ENCODE measurements at regions not wholly inside any gene's neighbourhood (a gene's known extent, or its start where the extent isn't known, plus 50 kb on each side); places are given as distances from the start of the nearest gene placed in this dataset.
"Not testable (repeated sequence)": the region's sequence is repeated elsewhere in the genome, so short reads cannot be mapped to it uniquely, and the experiment has no call there.

DNA sequence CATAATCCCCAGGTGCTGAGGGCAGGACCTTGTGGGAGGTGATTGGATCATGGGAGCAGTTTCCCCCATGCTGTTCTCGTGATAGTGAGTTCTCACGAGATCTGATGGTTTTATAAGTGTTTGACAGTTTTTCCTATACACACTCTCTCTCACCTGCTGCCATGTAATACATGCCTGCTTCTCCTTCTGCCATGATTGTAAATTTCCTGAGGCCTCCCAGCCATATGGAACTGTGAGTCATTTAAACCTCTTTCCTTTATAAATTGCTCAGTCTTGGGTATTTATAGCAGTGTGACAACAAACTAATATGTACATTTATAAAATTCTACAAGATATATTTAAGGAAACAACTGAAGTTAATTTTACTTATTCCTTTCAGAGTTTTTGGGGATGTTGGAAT is 170.8 kb upstream of the BET1 start:
- no peak for DNase-seq (ENCODE audit: low spot score)

DNA sequence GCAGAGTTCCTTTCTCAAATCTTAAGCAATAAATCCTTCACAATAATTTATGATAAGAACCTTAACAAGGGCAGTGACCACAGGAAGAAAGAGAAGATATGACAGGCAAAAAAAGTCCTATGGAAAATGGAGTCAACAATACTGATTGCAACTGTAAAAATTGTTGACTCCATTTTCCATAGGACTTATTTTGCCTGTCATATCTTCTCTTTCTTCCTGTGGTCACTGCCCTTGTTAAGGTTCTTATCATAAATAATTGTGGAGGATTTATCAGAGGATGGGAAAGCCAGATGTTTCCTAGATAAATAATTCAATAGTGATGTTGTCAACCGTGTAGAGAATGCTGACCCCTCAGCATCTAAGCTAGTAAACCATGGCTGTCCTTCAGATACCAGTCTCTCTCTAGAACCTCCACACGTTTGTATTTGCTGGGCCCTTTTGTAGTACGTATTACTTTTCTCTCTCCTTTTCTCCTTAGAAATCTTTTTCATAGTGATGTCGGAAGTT is 172.6 kb upstream of the BET1 start:
- DNase-seq (ENCODE audit: low spot score): no peak

DNA sequence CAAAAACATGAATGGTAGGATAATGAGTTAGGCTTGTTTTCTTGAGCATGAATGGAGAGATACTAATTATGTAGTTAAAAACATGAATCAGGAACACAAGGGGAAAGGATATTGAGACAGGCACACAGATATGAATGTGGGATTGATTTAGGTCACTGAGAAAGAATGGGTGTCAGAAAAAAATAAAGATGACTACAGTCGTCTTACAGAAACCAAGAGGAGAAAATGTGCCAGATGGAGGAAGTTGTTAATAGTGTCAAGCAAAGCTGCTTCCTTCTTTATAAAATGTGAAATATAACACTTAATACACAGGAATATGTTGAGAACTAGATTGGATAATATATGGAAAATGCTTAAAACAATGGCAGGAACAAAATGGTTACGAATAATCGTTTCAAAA is 173.3 kb upstream of the BET1 start:
- no peak for DNase-seq (ENCODE audit: low spot score)

DNA sequence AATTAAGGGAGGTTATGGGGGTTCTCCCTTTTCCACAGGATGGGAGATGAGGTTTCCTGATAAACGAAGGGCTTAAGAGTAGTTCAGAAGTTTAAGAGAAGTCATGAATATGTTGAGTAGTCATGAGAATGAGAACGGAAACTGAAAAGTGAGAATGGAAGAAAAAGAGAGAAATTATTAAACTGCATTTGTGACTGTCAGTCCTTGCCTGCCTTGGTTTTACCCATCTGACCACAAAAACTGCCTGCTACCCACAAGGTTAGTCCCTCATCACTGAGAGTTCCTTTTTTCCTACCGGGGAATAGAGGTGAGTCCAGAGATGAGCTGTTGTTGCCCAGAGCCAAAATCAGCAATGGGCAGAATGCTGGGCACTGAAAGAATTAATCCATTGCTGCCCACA is 174.1 kb upstream of the BET1 start:
- DNase-seq (ENCODE audit: low spot score): no peak

DNA sequence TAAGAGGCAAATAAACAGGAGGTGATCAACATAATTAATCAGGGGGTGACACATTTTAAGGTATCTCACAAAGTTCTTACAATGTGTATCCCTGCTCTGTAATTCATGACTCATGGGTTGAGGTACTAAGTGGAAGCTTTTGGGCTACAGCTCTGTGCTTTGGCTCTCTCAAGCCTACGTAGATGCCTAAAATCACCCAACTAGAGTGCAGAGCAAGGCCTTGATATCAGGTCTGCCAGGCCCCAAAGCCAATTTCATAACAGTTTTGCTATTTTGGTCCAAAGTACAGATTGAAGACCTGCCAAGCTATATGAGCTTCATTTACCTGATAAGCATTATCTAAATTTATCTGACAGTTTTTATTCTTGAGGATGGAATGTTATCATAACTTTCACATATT is 175.3 kb upstream of the BET1 start:
- DNase-seq (ENCODE audit: low spot score): no peak

DNA sequence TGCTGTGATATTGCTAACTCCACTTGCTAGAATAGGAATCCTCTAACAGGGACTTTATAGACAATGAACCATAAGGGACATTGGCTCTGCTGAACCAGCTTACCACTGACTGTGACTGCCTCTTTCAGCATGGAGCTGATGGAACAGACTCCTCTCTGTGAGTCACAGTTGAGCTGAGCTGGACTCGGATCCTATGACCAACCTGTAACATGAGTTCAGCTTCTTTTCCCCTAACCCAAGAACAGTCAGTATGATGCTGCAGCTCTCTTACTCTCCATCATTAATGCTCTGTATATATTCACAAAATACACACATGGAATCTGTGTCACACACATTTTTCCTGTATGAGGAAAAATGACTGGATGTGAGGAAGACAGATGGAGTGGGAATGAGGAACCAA is 177.9 kb upstream of the BET1 start:
- no peak for DNase-seq (ENCODE audit: low spot score)

DNA sequence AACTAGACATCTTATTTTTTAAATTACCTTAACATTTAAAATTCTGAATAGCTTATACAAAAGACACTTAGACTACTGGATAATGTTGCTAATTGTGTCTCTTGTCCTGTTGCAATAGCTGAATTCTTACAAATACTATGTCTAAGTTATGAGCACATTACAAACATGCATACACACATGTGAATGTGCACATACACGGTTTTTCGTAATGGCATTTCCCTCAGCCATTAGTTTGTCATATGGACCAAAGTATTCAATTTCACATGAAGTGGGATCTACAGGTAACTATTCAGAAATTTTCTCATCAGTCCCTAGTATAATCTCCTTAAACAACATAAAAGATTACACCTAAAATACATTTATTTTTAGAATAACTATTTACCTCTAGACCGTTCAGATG is 178.6 kb upstream of the BET1 start:
- no peak for DNase-seq (ENCODE audit: low spot score)

GRCh38 chr7:94183289-94183749 is 179.2 kb upstream of the BET1 start:
- DNase-seq (ENCODE audit: low spot score): no peak

- DNase-seq (ENCODE audit: low spot score): no peak
Measured at GRCh38 chr7:94183891-94184290, 179.7 kb upstream of the BET1 start.

DNA sequence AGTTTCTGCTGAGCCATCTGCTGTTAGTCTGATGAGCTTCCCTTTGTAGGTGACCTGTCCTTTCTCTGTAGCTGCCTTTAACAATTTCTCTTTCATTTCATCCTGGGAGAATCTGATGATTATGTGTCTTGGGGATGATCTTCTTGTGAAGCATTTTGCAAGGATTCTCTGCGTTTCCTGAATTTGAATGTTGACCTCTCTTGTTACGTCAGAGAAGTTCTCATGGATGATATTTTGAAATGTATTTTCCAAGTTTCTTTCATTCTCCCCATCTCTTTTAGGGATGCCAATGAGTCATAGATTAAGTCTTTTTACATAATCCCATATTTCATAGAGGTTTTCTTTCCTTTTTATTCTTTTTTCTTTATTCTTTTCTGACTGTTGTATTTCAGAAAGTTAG is 184.2 kb upstream of the BET1 start:
- DNase-seq (ENCODE audit: low spot score): no peak

DNA sequence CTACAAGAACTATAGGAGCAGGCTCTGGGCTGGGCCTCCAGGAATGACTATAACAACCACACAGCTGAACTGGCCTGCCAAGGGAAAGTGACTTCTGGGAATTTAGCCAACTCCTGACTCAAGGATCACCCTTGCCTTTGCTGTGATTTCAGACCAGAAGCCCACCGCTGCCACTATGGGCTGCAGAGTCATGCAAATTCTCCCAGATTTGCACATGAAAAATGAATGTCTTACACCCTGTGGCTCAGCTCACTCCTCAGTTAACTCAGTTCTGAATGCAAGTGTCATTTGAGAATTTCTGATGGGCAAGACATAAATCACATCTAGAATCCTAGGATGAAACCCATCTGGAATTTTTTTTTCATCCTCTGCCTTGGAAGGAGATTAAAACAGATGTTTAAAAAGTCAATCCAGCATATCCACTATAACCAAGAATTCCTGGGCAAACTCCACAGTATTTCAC is 186.5 kb upstream of the BET1 start:
- no peak for DNase-seq (ENCODE audit: low spot score)

DNA sequence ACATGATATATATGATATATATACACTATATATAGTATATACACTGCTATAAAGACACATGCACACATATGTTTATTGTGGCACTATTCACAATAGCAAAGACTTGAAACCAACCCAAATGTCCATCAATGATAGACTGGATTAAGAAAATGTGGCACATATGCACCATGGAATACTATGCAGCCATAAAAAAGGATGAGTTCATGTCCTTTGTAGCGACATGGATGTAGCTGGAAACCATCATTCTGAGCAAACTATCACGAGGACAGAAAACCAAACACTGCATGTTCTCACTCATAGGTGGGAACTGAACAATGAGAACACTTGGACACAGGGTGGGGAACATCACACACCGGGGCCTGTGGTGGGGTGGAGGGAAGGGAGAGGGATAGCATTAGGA is 190.3 kb upstream of the BET1 start:
- not testable (repeated sequence) for DNase-seq (ENCODE audit: low spot score)

DNA sequence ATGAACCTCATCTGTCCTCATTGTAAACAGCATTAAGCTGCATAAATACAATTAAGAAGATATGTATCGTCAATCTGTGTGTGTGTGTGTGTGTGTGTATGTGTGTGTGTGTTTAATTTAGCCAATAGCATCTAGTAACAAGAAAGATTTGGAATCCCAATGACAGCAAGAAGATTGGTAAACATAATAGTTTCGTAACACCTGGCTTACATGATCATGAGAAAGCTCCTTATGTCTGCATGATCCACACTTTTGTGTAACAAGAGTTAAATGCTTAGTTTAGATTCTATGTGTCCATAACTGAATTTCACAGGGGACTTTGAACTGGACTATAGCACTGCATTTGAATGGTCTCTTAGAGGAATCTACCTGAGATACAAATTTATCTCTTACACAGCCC is 191.0 kb upstream of the BET1 start:
- DNase-seq (ENCODE audit: low spot score): no peak

GRCh38 chr7:94195813-94196212 is 191.7 kb upstream of the BET1 start:
- no peak for DNase-seq (ENCODE audit: low spot score)

DNA sequence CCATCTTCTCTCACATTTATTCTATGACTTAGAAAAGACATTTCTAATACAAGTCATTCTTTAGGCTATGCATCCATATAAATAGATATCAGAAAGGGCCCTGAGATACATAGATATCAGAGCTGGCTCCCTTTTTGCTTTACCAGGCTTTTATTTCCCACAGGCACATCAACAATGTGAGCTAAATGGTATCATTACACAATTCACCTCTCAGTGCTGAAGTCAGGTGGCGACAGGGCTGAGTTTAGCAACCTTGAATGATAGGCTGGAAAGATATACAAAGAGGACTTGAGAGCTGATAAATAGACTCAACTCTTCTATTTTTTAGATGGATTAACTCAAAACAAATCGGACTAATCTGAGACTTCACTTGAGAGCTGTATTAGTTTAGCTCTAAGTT is 189.2 kb upstream of the COL1A2 start:
- DNase-seq (ENCODE audit: low spot score): no peak

DNA sequence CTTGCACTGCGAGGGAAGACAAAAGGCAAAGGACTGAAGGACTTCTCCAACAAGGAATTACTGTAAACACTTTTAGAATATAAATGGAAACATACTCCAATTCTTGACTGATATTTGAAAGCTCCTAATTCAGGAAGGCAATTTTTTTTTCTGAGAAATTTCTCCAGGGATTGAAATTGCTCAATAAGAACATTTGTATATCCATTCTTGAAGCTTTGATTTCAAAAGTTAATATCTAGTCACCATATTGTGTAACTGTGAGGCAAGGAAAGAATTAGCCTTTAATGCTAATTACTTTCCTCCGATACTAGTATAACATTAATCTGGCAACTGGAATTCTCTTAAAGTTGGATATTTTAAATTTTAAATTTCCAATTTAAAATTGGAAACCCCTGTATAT is 188.4 kb upstream of the COL1A2 start:
- DNase-seq (ENCODE audit: low spot score): no peak

DNA sequence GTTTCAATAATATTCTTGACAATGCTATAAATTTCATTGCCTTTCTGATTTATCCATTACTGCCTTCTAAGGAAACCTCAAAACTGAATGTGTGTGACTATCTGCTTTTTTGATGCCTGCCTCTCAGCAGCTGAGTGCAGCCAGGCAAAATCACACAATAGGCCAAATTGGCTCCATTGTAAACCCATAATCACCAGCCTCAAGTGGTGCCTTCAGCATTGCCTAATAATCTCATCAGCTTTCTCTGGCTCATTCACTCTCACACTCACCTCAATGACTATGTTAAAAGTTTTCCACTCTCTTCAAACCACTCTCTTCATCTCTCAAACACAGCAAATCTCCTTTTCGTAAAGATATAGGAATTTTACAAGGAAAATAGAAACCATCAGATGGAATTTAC is 182.5 kb upstream of the COL1A2 start:
- no peak for DNase-seq (ENCODE audit: low spot score)

GRCh38 chr7:94216944-94217461 is 177.7 kb upstream of the COL1A2 start:
- DNase-seq (ENCODE audit: low spot score): no peak

DNA sequence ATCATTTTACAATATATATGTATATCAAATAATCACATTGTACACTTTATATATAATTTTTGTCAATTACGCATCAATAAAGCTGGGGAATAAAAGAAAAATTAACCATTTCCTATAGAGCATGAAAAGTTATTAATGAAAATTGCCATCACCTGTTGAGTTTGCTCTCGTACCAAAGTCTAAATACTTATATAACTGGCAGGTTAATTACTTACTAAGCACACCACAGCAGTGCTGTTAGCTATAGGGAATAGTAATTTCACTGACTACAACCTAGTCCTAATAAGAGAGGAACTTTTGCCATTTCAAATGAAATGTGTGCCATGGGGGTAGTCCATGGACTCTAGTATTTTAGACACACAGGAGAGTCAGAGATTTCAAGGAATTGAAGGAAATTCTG is 176.9 kb upstream of the COL1A2 start:
- no peak for DNase-seq (ENCODE audit: low spot score)

GRCh38 chr7:94222516-94222915 is 172.2 kb upstream of the COL1A2 start:
- DNase-seq (ENCODE audit: low spot score): no peak

- DNase-seq (ENCODE audit: low spot score): peak; percentile 69
Measured at GRCh38 chr7:94223375-94224084, 171.2 kb upstream of the COL1A2 start.

- DNase-seq (ENCODE audit: low spot score): no peak
Measured at GRCh38 chr7:94228223-94228622, 166.5 kb upstream of the COL1A2 start.

- no peak for DNase-seq (ENCODE audit: low spot score)
Measured at GRCh38 chr7:94228678-94229077, 166.0 kb upstream of the COL1A2 start.

DNA sequence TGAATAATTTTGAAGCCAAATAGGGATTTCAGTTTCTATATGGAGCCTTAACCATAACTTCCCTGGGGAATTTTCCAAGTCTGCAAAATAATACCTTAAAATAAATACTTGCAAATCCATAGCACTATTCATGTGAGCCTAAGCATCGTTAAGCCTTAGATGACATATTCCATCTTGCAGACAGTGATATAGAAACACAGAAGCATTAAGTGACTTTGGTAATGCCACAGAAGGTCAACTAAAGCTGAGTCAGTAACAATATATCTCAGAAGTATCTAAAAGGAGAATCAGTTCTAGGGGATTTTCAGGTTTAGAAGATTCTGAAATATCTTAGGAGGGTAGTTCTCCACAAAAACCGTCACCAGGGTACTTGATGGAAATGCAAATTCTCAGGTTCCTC is 163.4 kb upstream of the COL1A2 start:
- DNase-seq (ENCODE audit: low spot score): no peak

Measured in ecto neural progenitor cell (in vitro differentiated cells).